A549 (cell line): ENCODE measurements at regions not wholly inside any gene's neighbourhood (a gene's known extent, or its start where the extent isn't known, plus 50 kb on each side); places are given as distances from the start of the nearest gene placed in this dataset.
"Not testable (repeated sequence)": the region's sequence is repeated elsewhere in the genome, so short reads cannot be mapped to it uniquely, and the experiment has no call there.

Experiments used
- ATAC-seq, 2 experiments: fragments of 200-7000 bp in 1 of 2; fragments of >200 bp in 1 of 2; cut with Nextera tagmentation in 1 of 2; cut with Tn5 transposase in 1 of 2; 3 replicates each; pipeline versions ENCODE4 v1.8.0 to v1.9.1; 2018 to 2020; ENCODE audit warnings: mild to moderate bottlenecking in 1 of 2, moderate library complexity in 1 of 2
- CTCF ChIA-PET: fragments of 300-600 bp; sonication (Branson Sonifier 250); formaldehyde crosslinking; extraction: SDS; loops from one replicate; lab custom pipeline; 2021; ENCODE audit warnings: antibody characterized with exemption, inconsistent platforms; lab: Yijun Ruan, JAX
- POLR2A ChIA-PET: fragments of 350-600 bp; formaldehyde crosslinking; extraction: SDS; loops from one replicate; lab custom pipeline; 2021; ENCODE audit warnings: antibody characterized with exemption, inconsistent platforms; lab: Yijun Ruan, JAX
- DNase-seq, 2 experiments: peaks; one replicate each; pipeline versions ENCODE4 v3.0.0 to v3.0.0-alpha.2; 2011 to 2016; ENCODE audit warnings: low read depth in 1 of 2, low spot score in 1 of 2
- FAIRE-seq: peaks from 2 replicates; lab custom pipeline; 2011; peaks lifted over from hg19 to GRCh38; lab: Jason Lieb, UNC
- H3K27ac ChIP-seq, 2 experiments: fragments of >200 bp; sonication (Bioruptor Twin); formaldehyde crosslinking; 3 replicates each; pipeline ENCODE4 v1.5.1; 2016 to 2017
- H3K4me1 ChIP-seq: fragments of >200 bp; sonication (Bioruptor Twin); formaldehyde crosslinking; 3 replicates; pipeline ENCODE4 v1.6.1; 2016
- H3K4me2 ChIP-seq: fragments of >200 bp; sonication (Bioruptor Twin); formaldehyde crosslinking; 3 replicates; pipeline ENCODE4 v1.6.1; 2016
- H3K4me3 ChIP-seq: fragments of >200 bp; sonication (Bioruptor Twin); formaldehyde crosslinking; 3 replicates; pipeline ENCODE4 v1.5.1; 2016
- H3K9me3 ChIP-seq: fragments of >200 bp; sonication (Bioruptor Twin); formaldehyde crosslinking; 3 replicates; pipeline ENCODE4 v1.6.1; 2016
- WGBS: methylation state at CpG from one replicate; pipeline ENCODE4 v1.1.6; 2017; ENCODE audit errors: missing lambda C conversion rate; 5-methylcytosine and 5-hydroxymethylcytosine counted together

- ATAC-seq, DNase-seq, FAIRE-seq, H3K9me3 ChIP-seq, CTCF ChIA-PET, H3K4me3 ChIP-seq, POLR2A ChIA-PET, H3K4me2 ChIP-seq, H3K4me1 ChIP-seq, H3K27ac ChIP-seq: not testable (repeated sequence)
- 83% methylated on average over 10 of the region's 19 CpGs for WGBS
These were observed 148.0 kb downstream of the LAT start for GRCh38 chr16:29132869-29133268.

GRCh38 chr16:29132444-29132843, 147.6 kb downstream of the LAT start:
- POLR2A ChIA-PET, CTCF ChIA-PET, DNase-seq, H3K27ac ChIP-seq, H3K4me1 ChIP-seq, H3K4me2 ChIP-seq, FAIRE-seq, H3K9me3 ChIP-seq, H3K4me3 ChIP-seq: not testable (repeated sequence)
- 78% methylated on average over 8 of the region's 14 CpGs for WGBS
- peak; percentile 14 to 34; a peak in 2 of 6 replicates for ATAC-seq

GRCh38 chr16:29130901-29131851, 146.3 kb downstream of the LAT start:
- CTCF ChIA-PET, H3K4me1 ChIP-seq, H3K27ac ChIP-seq, DNase-seq, FAIRE-seq, H3K9me3 ChIP-seq, POLR2A ChIA-PET, H3K4me2 ChIP-seq, H3K4me3 ChIP-seq: not testable (repeated sequence)
- ATAC-seq: peak in 1 of 2 experiments; percentile 13; a peak in 2 of 6 replicates
- WGBS: 80% methylated on average over 15 of the region's 33 CpGs

- H3K4me3 ChIP-seq, FAIRE-seq, H3K27ac ChIP-seq, H3K4me1 ChIP-seq, DNase-seq, CTCF ChIA-PET, ATAC-seq, H3K9me3 ChIP-seq, POLR2A ChIA-PET, H3K4me2 ChIP-seq: not testable (repeated sequence)
- WGBS: 82% methylated on average over 11 of the region's 25 CpGs
These were observed 145.4 kb downstream of the LAT start for GRCh38 chr16:29130131-29130711.

GRCh38 chr16:29129458-29130038, 144.7 kb downstream of the LAT start:
- CTCF ChIA-PET, DNase-seq, H3K27ac ChIP-seq, ATAC-seq, POLR2A ChIA-PET, H3K9me3 ChIP-seq, FAIRE-seq, H3K4me2 ChIP-seq, H3K4me3 ChIP-seq, H3K4me1 ChIP-seq: not testable (repeated sequence)
- 75% methylated on average over 14 of the region's 18 CpGs for WGBS

- H3K4me2 ChIP-seq, CTCF ChIA-PET, H3K4me3 ChIP-seq, ATAC-seq, H3K4me1 ChIP-seq, H3K27ac ChIP-seq, H3K9me3 ChIP-seq, POLR2A ChIA-PET, FAIRE-seq, DNase-seq: not testable (repeated sequence)
- WGBS: 59% methylated on average over 17 of the region's 20 CpGs
These were observed 144.0 kb downstream of the LAT start for GRCh38 chr16:29128732-29129457.

GRCh38 chr16:29127806-29128420, 143.1 kb downstream of the LAT start:
- H3K9me3 ChIP-seq, H3K4me3 ChIP-seq, H3K4me1 ChIP-seq, ATAC-seq, POLR2A ChIA-PET, H3K27ac ChIP-seq, FAIRE-seq, H3K4me2 ChIP-seq, DNase-seq: not testable (repeated sequence)
- 80% methylated on average over 21 of the region's 29 CpGs for WGBS
- CTCF ChIA-PET: interaction anchor here (0.5 kb wide), 1 partner anchor 567 kb away, joined by 4 read pairs; no protein-coding TSS in a partner anchor
